ENCODE measurements at regions not wholly inside any gene's neighbourhood (a gene's known extent, or its start where the extent isn't known, plus 50 kb on each side); places are given as distances from the start of the nearest gene placed in this dataset.

- TF ChIP-seq CTCF (IDR thresholded peaks at IDR 0.05; ENCODE audit: control extremely low read depth in 1 of 3, insufficient read depth in 1 of 3, low read depth in 1 of 3, low read length in 3 of 3) (no peak), ASH2L (IDR thresholded peaks at IDR 0.05; ENCODE audit: low read length) (no peak), POLR2AphosphoS5 (IDR thresholded peaks at IDR 0.05; ENCODE audit: low read depth, low read length) (no peak), ZNF274 (IDR thresholded peaks at IDR 0.05; ENCODE audit: borderline replicate concordance, extremely low read depth, low read length) (no peak), SP1 (IDR thresholded peaks at IDR 0.05; ENCODE audit: low read depth, low read length) (no peak), JUN (IDR thresholded peaks at IDR 0.05; ENCODE audit: low read depth, low read length) (no peak), POLR2A (IDR thresholded peaks at IDR 0.05; ENCODE audit: control extremely low read depth in 1 of 2, low read depth in 2 of 2, low read length in 2 of 2) (no peak), SRF (IDR thresholded peaks at IDR 0.05; ENCODE audit: low read depth, low read length) (no peak), RBBP5 (IDR thresholded peaks at IDR 0.05; ENCODE audit: borderline replicate concordance, low read depth, low read length) (no peak)
Observed at GRCh38 chr4:12416755-12417154, 988.1 kb upstream of the HS3ST1 start.
